GM19455 (cell line): ENCODE measurements at regions not wholly inside any gene's neighbourhood (a gene's known extent, or its start where the extent isn't known, plus 50 kb on each side); places are given as distances from the start of the nearest gene placed in this dataset.
"Not testable (repeated sequence)": the region's sequence is repeated elsewhere in the genome, so short reads cannot be mapped to it uniquely, and the experiment has no call there.

Source experiments
- ATAC-seq: cut with Tn5 transposase; IDR thresholded peaks from one replicate; pipeline ENCODE4 v1.9.1; 2021; ENCODE audit not compliant: unreplicated experiment

GRCh38 chrX:1103360-1103759 is 109.1 kb downstream of the CRLF2 start:
- no peak for ATAC-seq

DNA sequence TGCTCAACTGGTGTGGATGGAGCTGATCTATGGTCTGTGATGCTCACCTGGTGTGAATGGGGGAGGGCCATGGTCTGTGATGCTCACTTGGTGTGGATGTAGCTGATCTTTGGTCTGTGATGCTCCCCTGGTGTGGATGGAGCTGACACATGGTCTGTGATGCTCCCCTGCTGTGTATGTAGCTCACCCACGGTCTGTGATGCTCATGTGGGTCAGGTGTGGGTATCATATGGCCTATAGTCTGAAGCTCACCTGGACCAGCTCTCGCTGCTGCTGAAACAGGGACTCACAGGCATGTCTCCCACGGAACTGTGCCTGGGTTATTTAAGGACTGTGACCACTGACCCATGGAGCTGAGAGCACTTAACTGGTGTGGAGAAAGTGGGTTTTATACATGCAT is 109.7 kb downstream of the CRLF2 start:
- ATAC-seq = no peak

GRCh38 chrX:1102221-1102620 is 110.2 kb downstream of the CRLF2 start:
- ATAC-seq = not testable (repeated sequence)

DNA sequence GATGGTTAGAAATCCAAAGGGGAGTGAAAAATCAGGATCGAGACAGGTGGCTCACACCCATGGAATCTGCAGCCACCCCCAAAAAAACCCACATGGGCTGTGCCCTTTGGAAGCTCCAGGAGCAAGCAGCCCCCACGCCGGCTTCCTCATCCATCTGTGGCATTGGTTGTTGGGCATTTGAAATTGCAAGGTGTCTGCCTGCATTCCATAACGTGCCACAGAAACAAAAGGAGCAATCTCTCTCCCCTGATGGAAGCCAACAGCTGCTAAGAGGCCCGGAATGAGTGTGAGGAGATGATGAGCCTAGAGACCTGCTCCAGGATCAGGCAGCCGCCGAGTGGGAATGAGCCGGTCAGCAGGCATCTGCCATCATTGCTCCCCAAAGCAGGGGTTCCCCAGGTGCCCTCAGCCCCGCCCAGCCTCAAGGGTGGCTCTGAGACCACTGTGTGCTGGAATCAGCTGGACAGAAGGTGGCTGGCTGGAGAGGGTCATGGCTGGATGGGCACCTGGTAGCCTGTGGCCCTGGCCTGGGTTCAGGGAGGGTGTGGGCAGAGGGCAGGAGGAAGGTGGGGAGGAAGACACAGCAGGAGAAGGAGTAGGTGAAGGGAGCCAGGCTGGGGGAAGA is 113.2 kb downstream of the CRLF2 start:
- no peak for ATAC-seq

- ATAC-seq = no peak
Observed at GRCh38 chrX:1097328-1097727, 115.1 kb downstream of the CRLF2 start.

DNA sequence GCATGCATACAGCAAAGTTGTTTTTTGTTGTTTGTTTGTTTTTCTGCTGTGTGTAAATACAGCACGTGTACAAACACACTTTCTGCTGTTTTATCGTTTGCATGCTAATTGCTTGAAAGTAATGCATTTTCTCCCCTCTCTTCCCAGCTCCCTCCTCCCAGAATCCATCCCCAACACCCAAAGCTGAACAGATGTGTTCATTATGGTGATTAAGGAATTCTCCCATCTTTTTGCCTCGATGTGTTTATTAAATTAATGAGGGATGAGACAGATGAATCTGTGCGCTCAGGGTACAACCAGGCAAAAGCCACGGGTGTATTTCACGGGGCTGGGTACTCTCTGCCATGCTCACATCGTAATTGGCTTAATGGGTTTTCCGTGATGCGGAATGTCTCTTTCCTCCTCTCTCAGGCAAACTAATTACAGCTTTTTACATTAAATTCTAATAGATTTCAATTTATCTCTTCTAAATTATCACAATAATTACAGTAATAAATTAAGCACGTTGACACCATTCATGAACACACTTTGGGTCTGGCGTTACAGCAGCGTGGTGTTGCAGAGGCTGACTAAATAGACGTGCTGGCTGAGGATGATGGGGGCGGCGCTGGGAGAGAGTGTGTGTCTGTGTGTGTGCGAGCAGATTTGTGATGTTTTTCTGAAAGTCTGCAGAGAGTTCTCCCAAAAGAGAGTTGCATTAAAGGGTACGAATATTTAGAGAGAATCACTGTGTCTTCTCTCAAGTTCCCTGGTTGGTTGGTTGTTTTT is 117.7 kb downstream of the CRLF2 start:
- no peak for ATAC-seq

DNA sequence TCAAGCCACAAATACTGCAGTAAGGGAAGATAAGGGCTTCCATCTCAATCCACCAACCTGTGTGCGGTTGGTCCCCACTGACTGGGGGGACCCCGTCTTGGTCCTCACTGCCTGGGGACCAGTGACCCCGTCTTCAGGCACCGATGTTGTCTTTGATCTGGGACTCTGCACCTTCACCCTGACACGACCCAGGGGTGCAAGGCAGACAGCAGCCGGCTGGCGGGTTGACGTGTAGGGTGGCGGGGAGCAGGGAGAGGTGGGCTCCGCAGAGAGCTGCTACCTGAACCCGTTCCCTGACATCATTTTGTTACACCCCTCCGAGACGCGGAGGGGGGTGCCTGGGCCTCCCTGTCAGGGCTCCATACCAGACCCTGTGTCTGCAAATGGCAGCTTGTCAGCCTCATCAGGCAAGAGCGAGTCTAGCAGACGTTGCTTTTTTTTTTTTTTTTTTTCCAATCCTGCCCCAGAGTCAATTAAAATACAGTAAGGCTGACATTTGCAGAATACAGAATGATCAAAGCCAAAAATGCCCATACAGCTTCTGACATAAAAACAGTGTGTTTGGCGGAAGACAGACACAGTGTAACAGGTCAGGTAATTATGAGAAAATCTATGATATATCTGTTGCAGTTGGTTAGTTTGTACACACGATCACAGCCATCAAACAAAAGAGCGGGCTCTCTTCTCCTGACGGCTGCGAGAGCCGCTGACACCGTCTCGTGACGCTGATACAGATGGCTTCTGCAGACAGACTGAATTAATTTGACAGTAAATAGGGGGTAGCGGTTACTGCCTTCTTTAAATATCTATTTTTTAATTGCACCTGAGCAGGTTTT is 118.6 kb downstream of the CRLF2 start:
- no peak for ATAC-seq

- no peak for ATAC-seq
Observed at GRCh38 chrX:1093121-1093520, 119.3 kb downstream of the CRLF2 start.

- ATAC-seq = no peak
Observed at GRCh38 chrX:1086444-1087409, 125.7 kb downstream of the CRLF2 start.

DNA sequence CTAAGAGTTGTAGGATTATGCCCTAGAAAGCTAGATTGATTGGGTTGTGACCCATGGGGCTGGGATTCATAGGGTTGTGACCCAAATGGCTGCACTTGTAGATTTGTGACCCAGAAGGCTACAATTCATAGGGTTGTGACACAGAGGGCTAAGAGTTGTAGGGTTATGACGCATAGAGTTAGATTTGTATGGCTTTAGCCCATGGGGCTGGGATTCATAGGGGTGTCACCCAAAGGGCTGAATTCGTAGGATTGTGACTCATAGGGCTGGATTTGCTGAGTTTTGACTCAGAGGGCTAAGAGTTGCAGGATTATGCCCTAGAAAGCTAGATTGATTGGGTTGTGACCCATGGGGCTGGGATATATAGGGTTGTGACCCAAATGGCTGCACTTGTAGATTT is 126.6 kb downstream of the CRLF2 start:
- ATAC-seq = not testable (repeated sequence)

DNA sequence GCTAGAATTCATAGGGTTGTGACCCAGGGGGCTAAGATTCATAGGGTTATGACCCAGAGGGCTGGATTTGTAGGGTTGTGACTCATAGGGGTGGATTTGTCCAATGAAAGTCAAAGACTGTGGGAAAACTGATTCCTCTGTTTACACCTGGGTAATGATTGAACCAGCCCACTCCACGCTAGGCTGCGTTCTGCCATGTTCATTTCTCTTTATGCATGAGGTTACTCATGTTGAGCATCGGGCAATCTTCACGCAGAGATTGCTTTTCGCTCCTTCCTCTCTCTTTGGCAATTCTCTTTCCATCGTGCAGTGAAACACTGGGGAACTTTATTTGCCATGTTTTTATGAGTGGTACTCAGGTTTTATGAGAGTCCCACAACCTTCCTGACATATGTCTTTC is 127.8 kb downstream of the CRLF2 start:
- no peak for ATAC-seq

GRCh38 chrX:1076871-1077651 is 135.4 kb downstream of the CRLF2 start:
- no peak for ATAC-seq

DNA sequence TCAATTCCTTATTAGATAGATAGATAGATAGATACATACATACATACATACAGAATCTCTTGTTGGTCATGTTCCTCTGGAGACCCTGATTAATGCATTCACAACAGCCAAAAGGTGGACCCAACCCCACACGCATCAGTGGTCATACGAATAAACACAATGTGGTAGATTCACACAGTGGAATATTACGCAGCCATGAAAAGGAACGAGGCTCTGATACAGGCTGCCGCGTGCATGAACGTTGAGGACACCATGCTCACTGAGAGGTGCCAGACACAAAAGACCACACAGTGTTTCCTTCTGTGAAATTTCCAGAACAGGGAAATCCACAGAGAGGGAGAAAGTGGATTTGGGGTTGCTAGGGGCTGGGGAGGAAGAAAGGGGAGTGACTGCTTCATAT is 136.7 kb downstream of the CRLF2 start:
- no peak for ATAC-seq

GRCh38 chrX:1075156-1075555 is 137.3 kb downstream of the CRLF2 start:
- no peak for ATAC-seq

DNA sequence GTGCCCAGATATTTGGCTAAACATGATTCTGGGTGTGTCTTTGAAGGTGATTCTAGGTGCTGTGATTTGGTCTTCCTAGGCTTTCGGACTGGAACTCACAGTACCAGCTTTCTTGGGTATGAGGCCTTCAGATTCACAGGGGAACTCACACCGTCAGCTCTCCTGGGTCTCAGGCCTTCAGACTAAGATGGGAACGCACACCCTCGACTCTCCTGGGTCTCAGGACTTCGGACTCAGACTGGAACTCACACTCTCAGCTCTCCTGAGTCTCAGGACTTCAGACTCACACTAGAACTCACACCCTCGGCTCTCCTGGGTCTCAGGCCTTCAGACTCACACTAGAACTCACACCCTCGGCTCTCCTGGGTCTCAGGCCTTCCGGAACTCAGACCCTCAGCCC is 137.7 kb downstream of the CRLF2 start:
- no peak for ATAC-seq

DNA sequence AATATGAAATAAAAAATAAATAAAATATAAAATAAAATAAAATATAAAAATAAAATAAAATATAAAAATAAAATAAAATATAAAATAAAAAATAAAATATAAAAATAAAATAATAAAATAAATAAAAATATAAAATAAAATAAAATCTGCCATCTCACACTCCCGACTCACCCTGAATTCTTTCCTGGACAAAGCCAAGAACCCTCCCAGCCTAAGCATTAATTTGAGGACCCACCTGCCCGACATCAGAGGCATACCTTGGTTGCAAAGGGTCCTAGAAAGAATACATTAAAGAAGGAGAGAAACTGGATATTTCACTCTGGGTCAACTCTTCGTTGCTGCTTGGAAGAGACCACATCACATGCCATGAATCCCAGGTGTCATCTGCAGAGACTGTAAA is 138.3 kb downstream of the CRLF2 start:
- ATAC-seq = no peak

DNA sequence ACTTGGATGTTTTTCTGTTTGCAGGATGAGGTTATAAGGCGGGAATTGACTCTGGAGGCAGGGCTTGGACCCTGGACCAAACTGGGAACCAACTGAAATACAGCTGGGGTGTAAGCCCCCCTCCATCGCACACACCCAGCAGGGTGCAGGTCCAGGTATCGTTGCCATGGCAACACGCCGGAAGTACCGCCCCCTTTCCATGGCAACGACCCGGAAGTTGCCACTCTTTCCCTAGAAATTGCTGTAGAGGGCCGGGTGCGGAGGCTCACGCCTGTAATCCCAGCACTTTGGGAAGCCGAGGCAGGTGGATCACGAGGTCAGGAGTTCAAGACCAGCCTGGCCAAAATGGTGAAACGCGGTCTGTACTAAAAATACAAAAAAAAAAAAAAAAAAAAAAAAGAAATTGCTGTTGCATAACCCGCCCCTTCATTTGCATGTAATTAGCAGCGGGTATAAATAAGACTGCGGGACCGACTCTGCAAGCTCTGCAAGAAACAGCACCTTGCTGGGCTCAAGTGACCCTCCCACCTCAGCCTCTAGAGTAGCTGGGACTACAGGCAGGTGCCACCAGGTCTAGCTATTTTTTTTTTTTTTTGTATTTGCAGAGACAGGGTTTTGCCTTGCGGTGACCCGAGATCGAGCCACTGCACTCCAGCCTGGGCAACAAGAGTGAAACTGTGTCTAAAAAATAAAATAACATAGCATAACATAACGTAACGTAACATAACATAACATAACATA is 139.6 kb downstream of the CRLF2 start:
- no peak for ATAC-seq

- ATAC-seq = no peak
Observed at GRCh38 chrX:1071351-1071750, 141.1 kb downstream of the CRLF2 start.

- ATAC-seq = no peak
Observed at GRCh38 chrX:1062351-1062750, 150.1 kb downstream of the CRLF2 start.
